ENCODE measurements at regions not wholly inside any gene's neighbourhood (a gene's known extent, or its start where the extent isn't known, plus 50 kb on each side); places are given as distances from the start of the nearest gene placed in this dataset.

DNA sequence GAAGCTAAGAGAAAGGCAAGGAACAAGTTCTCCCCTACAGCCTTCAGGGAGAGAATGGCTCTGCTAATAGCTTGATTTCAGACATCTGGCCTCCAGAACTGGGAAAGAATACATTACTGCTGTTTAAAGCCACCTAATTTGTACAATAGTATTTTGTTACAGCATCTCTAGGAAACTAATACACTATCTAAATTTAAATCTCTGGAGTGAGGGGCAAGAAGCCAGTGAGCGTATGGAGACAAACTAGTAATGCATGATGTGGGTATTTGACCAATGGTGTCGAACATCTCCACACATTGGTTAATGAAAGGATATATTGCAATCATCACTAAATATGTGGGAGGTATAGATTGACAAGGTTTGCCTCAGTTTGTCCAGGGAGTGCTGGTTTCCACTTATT, 451.5 kb downstream of the EPM2A start:
- ChIA-PET POLR2A (no interaction called here), CTCF (no interaction called here)
- intact Hi-C loops (cut with micrococcal nuclease): no loop called here
- Mint-ChIP-seq H3K27ac (no peak overlapping the region), H3K36me3 (ENCODE audit: low read depth) (no peaks in the 10 kb centered on the region), H3K4me1 (no peaks in the 10 kb centered on the region), H3K4me3 (no peak overlapping the region), H3K9me3 (peaks cover 2% of the 10 kb centered on the region), H3K27me3 (peaks cover 4% of the 10 kb centered on the region)
- TF ChIP-seq, protein P1, sequence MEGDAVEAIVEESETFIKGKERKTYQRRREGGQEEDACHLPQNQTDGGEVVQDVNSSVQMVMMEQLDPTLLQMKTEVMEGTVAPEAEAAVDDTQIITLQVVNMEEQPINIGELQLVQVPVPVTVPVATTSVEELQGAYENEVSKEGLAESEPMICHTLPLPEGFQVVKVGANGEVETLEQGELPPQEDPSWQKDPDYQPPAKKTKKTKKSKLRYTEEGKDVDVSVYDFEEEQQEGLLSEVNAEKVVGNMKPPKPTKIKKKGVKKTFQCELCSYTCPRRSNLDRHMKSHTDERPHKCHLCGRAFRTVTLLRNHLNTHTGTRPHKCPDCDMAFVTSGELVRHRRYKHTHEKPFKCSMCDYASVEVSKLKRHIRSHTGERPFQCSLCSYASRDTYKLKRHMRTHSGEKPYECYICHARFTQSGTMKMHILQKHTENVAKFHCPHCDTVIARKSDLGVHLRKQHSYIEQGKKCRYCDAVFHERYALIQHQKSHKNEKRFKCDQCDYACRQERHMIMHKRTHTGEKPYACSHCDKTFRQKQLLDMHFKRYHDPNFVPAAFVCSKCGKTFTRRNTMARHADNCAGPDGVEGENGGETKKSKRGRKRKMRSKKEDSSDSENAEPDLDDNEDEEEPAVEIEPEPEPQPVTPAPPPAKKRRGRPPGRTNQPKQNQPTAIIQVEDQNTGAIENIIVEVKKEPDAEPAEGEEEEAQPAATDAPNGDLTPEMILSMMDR (IDR thresholded peaks at IDR 0.05): no peak
- ATAC-seq (ENCODE audit: low read depth) (no peak), DNase-seq (no peak)

DNA sequence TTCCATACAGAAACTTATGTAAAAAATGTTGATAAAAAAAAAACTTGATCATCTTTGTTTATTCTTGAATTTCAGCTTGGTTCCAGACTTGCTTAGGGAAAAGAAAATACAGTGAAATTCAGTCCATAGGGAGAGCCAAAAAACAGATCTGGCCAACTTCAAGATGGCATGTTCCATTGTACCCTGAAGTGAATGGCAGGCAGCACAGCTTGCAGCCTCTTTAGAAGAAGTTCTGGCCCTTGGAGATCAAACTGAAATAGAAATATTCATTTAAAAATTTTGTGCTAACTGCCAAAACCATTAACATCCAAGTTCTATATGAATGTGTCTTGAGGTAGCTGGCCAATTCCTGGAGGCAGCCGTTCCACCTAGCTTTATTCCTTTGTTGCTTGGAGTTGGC, 448.4 kb downstream of the EPM2A start:
- Mint-ChIP-seq H3K4me3 (no peak overlapping the region), H3K4me1 (no peaks in the 10 kb centered on the region), H3K9me3 (no peaks in the 10 kb centered on the region), H3K27me3 (no peaks in the 10 kb centered on the region), H3K36me3 (ENCODE audit: low read depth) (no peaks in the 10 kb centered on the region), H3K27ac (no peak overlapping the region)
- ChIA-PET POLR2A (no interaction called here), CTCF (no interaction called here)
- DNase-seq (no peak), ATAC-seq (ENCODE audit: low read depth) (no peak)
- TF ChIP-seq, protein P1 (IDR thresholded peaks at IDR 0.05): no peak
- intact Hi-C loops (cut with micrococcal nuclease): no loop called here

DNA sequence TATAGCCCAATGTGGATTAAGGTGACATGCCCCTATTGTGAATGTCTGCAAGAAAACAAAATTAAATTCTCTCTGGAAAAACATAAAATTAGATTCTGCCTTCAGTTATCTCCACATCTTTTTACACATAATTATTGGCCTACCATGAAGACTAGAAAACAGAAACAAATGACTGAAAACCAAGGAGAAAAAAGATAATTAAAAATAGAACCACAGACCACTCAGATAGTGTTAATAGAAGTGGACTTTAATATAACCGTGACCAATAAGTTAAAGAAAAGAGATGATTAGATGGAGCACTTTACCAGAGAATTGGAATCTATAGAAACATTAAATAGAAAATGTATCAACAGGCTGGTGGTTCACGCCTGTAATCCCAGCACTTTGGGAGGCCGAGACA, 445.7 kb downstream of the EPM2A start:
- ChIA-PET CTCF (no interaction called here), POLR2A (no interaction called here)
- no peaks in the 10 kb centered on the region for H3K36me3 Mint-ChIP-seq (ENCODE audit: low read depth)
- no peak for ATAC-seq (ENCODE audit: low read depth)
- TF ChIP-seq, protein P1 (IDR thresholded peaks at IDR 0.05): no peak
- H3K4me3 Mint-ChIP-seq: no peak overlapping the region
- no peak overlapping the region for H3K27ac Mint-ChIP-seq
- no peak for DNase-seq
- no peaks in the 10 kb centered on the region for H3K4me1 Mint-ChIP-seq
- H3K27me3 Mint-ChIP-seq: no peaks in the 10 kb centered on the region
- intact Hi-C loops (cut with micrococcal nuclease): no loop called here
- no peaks in the 10 kb centered on the region for H3K9me3 Mint-ChIP-seq

DNA sequence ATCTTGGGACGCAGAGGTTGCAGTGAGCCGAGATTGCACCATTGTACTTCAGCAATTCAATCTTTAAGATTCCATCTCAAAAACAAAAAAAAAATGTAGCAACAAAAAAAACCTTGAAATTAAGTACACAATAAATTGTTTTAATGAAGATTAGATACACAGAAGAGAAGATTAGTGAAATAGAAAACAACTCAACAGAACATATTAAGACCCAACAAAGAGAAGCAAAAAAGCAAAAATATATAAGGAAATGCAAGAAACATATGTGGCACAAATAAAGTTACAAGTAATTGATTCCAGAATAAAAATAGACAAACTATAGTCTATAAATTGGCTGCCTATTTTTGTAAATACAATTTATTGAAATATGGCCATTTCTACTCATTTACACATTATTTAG, 445.2 kb downstream of the EPM2A start:
- ChIA-PET POLR2A (no interaction called here), CTCF (no interaction called here)
- ATAC-seq (ENCODE audit: low read depth): no peak
- Mint-ChIP-seq H3K4me1 (no peaks in the 10 kb centered on the region), H3K27ac (no peak overlapping the region), H3K27me3 (no peaks in the 10 kb centered on the region), H3K9me3 (no peaks in the 10 kb centered on the region), H3K36me3 (ENCODE audit: low read depth) (no peaks in the 10 kb centered on the region), H3K4me3 (no peak overlapping the region)
- intact Hi-C loops (cut with micrococcal nuclease): no loop called here
- no peak for DNase-seq
- TF ChIP-seq, protein P1 (IDR thresholded peaks at IDR 0.05): no peak

DNA sequence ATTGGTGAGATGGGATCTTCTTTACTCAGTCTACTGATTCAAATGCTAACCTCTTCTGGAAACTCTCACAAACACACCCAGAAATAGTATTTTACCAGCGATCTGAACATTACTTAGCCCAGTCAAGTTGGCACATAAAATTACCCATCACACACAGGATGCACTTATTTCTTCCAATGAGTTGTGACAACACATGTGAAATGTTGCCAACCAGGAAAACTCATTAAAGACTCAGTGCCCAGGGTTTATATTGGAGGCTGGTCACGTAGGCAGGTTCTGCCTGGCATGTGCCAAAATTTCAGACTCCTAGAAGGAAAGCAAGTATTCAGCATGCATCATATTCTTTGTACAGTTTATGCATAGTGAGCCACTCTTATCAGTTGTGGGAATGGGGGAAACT, 443.3 kb downstream of the EPM2A start:
- no peaks in the 10 kb centered on the region for H3K4me1 Mint-ChIP-seq
- DNase-seq: no peak
- no peaks in the 10 kb centered on the region for H3K9me3 Mint-ChIP-seq
- CTCF ChIA-PET: no interaction called here
- POLR2A ChIA-PET: no interaction called here
- H3K36me3 Mint-ChIP-seq (ENCODE audit: low read depth): no peaks in the 10 kb centered on the region
- intact Hi-C loops (cut with micrococcal nuclease): no loop called here
- TF ChIP-seq, protein P1 (IDR thresholded peaks at IDR 0.05): no peak
- H3K4me3 Mint-ChIP-seq: no peak overlapping the region
- H3K27ac Mint-ChIP-seq: no peak overlapping the region
- H3K27me3 Mint-ChIP-seq: no peaks in the 10 kb centered on the region
- ATAC-seq (ENCODE audit: low read depth): no peak
